D721Med (cell line): ENCODE measurements at regions not wholly inside any gene's neighbourhood (a gene's known extent, or its start where the extent isn't known, plus 50 kb on each side); places are given as distances from the start of the nearest gene placed in this dataset.
A peak's percentile ranks its signal among the peaks of the same experiment; 100 is the strongest.

Source experiments
- DNase-seq: peaks from one replicate; pipeline ENCODE4 v3.0.0; 2011; ENCODE audit warnings: low spot score; ENCODE audit not compliant: insufficient read length
- FAIRE-seq: peaks from 2 replicates; lab custom pipeline; 2011; peaks lifted over from hg19 to GRCh38; lab: Jason Lieb, UNC
- TF ChIP-seq, protein P1 (sequence below): IDR thresholded peaks from 2 replicates; pipeline ENCODE4 v1.5.1; 2012; ENCODE audit warnings: mild to moderate bottlenecking, control low read depth; ENCODE audit not compliant: insufficient read depth; ENCODE audit errors: missing control alignments

DNA sequence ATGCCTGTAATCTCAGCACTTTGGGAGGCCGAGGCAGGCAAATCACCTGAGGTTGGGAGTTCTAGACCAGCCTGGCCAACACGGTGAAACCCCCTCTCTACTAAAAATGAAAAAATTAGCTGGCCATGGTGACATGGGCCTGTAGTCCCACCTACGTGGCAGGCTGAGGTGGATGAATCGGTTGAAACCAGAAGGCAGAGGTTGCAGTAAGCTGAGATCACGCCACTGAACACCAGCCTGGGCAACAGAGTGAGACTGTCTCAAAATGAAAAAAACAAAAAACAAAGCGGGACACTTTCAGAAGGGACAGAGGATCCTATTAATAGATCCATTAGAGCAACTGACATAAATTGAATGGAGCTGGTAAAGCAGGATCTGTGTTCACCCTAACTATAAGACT, 89.6 kb upstream of the SGCD start:
- DNase-seq, result no peak
- TF ChIP-seq, protein P1, sequence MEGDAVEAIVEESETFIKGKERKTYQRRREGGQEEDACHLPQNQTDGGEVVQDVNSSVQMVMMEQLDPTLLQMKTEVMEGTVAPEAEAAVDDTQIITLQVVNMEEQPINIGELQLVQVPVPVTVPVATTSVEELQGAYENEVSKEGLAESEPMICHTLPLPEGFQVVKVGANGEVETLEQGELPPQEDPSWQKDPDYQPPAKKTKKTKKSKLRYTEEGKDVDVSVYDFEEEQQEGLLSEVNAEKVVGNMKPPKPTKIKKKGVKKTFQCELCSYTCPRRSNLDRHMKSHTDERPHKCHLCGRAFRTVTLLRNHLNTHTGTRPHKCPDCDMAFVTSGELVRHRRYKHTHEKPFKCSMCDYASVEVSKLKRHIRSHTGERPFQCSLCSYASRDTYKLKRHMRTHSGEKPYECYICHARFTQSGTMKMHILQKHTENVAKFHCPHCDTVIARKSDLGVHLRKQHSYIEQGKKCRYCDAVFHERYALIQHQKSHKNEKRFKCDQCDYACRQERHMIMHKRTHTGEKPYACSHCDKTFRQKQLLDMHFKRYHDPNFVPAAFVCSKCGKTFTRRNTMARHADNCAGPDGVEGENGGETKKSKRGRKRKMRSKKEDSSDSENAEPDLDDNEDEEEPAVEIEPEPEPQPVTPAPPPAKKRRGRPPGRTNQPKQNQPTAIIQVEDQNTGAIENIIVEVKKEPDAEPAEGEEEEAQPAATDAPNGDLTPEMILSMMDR, result no peak

DNA sequence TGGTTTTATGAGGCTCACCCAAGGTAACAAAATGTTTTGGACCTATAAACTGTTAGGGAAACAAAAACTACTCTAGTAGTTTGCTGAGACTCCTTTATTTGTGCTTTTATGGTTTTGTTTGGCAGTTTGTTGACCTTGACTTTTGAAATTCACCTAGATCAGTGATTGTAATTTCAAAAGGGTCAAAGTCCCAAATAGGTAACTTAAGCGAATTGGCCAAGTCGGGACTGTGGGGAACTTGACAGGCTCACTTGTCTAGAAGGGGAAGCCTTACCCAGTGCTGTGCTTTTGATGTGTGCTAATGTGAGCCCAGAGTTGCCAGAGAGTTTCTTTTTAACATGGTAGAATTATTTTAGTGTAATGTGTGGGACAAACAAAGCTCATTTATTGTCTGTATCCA, 87.2 kb upstream of the SGCD start:
- FAIRE-seq, result no peak
- DNase-seq, result no peak
- TF ChIP-seq, protein P1, result no peak

More for the DNA sequence above, 89.6 kb upstream of the SGCD start:
- FAIRE-seq, result no peak

DNA sequence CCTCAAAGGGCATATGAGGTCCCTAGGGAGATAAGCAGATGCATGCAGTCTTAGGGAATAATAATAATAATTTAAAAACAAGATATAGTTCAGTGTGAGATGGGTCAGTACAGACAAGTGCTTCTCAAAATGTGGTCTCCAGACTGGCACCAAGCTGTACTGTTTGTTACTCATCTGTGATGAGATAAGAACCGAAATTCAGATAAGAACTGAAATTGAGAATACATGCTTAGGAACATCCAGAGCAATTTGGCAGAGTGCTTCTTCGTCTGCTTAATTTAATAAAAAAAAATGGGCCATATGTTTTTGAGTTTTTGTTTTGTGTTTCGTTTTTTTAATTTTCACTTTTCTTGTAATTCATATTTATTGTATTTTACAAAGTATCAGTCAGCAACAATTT, 86.5 kb upstream of the SGCD start:
- DNase-seq, result no peak
- TF ChIP-seq, protein P1, result no peak
- FAIRE-seq, result no peak

DNA sequence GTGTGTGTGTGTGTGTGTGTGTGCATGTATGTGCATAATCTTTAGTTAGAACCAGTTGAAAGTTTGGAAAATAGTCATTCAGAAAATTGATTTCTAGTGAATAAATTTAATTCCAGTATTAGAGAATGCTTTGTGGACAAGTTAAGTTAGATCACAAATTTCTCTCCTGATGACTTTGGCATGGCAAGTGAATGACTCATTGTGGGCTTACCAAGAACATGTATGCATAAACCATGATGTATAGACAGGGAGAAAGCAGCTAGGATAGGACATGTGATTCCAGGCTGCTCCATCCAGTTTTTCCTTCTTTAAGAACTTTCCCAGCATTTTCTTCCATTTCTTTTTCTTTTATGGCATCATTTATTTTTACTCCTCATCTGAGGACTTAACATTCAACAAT, 85.7 kb upstream of the SGCD start:
- TF ChIP-seq, protein P1, result no peak
- DNase-seq (no peak), FAIRE-seq (peak; percentile 55)

DNA sequence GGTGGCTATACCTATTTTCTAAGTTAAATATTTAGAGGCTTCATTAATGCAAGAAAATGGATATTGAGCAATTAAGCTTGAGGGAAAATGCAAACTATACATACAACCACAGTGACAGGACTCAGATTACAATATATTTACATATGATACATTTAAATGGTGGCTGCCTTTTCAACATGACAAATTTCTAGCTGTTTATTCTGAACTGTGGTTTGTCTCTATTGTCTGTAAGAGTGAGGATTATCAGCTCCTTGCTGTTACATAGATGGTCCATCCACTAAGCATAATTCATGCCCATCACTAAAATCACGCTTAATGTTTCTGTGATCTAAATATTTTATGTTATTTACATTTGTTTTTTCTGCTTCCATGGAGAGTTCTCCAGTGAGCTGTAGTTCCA, 81.1 kb upstream of the SGCD start:
- DNase-seq (no peak), FAIRE-seq (no peak)
- TF ChIP-seq, protein P1, result no peak

DNA sequence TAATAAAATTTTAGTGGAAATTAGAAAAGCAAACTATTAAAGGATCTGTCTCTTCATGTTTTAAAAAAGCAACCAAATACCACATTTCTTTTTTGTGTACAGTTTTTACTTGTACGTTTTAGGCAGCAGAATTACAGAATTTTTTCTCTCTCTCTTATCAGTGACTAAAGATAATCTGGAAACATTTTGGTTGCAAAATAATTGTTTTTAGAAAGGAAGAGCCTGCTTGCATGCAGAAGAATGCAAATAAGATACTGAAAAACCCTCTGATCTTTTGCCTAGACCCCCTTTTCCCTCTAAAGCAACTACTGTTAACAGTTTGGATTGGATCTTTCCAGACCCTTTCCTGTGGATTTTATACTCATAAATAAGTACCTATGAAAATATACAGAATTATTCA, 75.9 kb upstream of the SGCD start:
- TF ChIP-seq, protein P1, result no peak
- DNase-seq (no peak), FAIRE-seq (no peak)

DNA sequence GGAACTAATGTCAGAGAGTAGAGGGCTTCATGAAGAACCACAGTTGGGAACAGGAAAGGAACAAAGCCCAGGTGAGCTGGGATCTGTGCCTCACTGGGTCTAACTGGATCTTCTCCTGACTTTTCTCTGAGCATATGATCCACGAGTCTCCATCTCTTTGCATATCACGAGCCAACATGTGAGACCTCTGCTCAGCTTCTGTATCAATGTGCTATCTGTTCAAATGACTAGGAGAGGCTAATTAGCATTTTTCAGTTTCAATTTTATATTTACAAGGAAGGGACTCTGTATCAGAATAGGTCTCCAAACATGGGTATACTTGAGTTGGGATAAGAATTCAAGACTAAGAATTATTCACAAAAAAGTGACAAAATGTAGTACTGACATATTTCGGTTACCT, 73.8 kb upstream of the SGCD start:
- FAIRE-seq (no peak), DNase-seq (no peak)
- TF ChIP-seq, protein P1, result no peak
